Neural cell (in vitro differentiated cells): ENCODE measurements at regions not wholly inside any gene's neighbourhood (a gene's known extent, or its start where the extent isn't known, plus 50 kb on each side); places are given as distances from the start of the nearest gene placed in this dataset.
"Not testable (repeated sequence)": the region's sequence is repeated elsewhere in the genome, so short reads cannot be mapped to it uniquely, and the experiment has no call there.

Experiments used
- H2AFZ ChIP-seq: fragments of 200-600, 300-800 bp; sonication (generic), shearing (Covaris generic); 2 replicates; pipeline ENCODE4 v1.6.0; 2014; ENCODE audit warnings: low read depth, mild to moderate bottlenecking, antibody characterized with exemption, low read length, moderate library complexity
- H3F3A ChIP-seq: fragments of 200-600 bp; shearing (Covaris generic); 2 replicates; pipeline ENCODE4 v1.6.1; 2016; ENCODE audit warnings: mild to moderate bottlenecking, moderate library complexity, mixed read lengths, antibody characterized with exemption, low read length; ENCODE audit not compliant: insufficient read depth, poor library complexity, severe bottlenecking
- H3K27ac ChIP-seq: fragments of 200-600, 300-800 bp; sonication (generic), shearing (Covaris generic); 2 replicates; pipeline ENCODE4 v1.5.1; 2014; ENCODE audit warnings: mild to moderate bottlenecking, low read length, moderate library complexity
- H3K27me3 ChIP-seq: fragments of 300-800, 200-600 bp; sonication (generic), shearing (Covaris generic); 2 replicates; pipeline ENCODE4 v1.6.0; 2014; ENCODE audit warnings: mild to moderate bottlenecking, low read depth, low read length, moderate library complexity; ENCODE audit not compliant: insufficient read depth
- H3K36me3 ChIP-seq: fragments of 300-800, 200-600 bp; sonication (generic), shearing (Covaris generic); 2 replicates; pipeline ENCODE4 v1.5.1; 2014; ENCODE audit warnings: mild to moderate bottlenecking, antibody characterized with exemption, low read length, moderate library complexity; ENCODE audit not compliant: insufficient read depth
- H3K4me2 ChIP-seq: fragments of 300-800, 200-600 bp; sonication (generic), shearing (Covaris generic); 2 replicates; pipeline ENCODE4 v1.6.0; 2014; ENCODE audit warnings: mild to moderate bottlenecking, low read length
- H3K4me3 ChIP-seq: fragments of 300-800, 200-600 bp; sonication (generic), shearing (Covaris generic); 2 replicates; pipeline ENCODE4 v1.5.1; 2014; ENCODE audit warnings: mild to moderate bottlenecking, low read length, moderate library complexity
- H3K79me2 ChIP-seq: fragments of 200-600 bp; shearing (Covaris generic); replicated peaks from 2 replicates; pipeline ENCODE4 v1.6.0; 2014; ENCODE audit warnings: mild to moderate bottlenecking, low read length, moderate library complexity; ENCODE audit not compliant: insufficient read depth
- H3K9ac ChIP-seq: fragments of 300-800, 200-600 bp; sonication (generic), shearing (Covaris generic); 2 replicates; pipeline ENCODE4 v1.6.1; 2016; ENCODE audit warnings: mild to moderate bottlenecking, low read length, mixed read lengths
- H3K9me2 ChIP-seq: fragments of 200-600 bp; shearing (Covaris generic); 2 replicates; pipeline ENCODE4 v1.6.1; 2016; ENCODE audit warnings: mild to moderate bottlenecking, low read length, mixed read lengths; ENCODE audit not compliant: insufficient read depth
- H3K9me3 ChIP-seq: fragments of 200-600, 300-800 bp; sonication (generic), shearing (Covaris generic); 2 replicates; pipeline ENCODE4 v1.6.1; 2016; ENCODE audit warnings: mild to moderate bottlenecking, mixed run types, low read length, moderate library complexity, mixed read lengths
- H4K20me1 ChIP-seq: fragments of 200-600 bp; shearing (Covaris generic); 2 replicates; pipeline ENCODE4 v1.6.1; 2016; ENCODE audit warnings: mild to moderate bottlenecking, mixed run types; ENCODE audit not compliant: insufficient read depth
- EP300 ChIP-seq: fragments of 450-650 bp; conservative IDR thresholded peaks from 2 replicates; pipeline ENCODE4 v1.6.1; 2014; ENCODE audit warnings: antibody characterized with exemption, mild to moderate bottlenecking, moderate library complexity; ENCODE audit not compliant: poor library complexity, severe bottlenecking
- EZH2 ChIP-seq: fragments of 200-600, 300-800 bp; shearing (Covaris generic), sonication (generic); IDR thresholded peaks from 2 replicates; pipeline ENCODE4 v1.6.1; 2014; ENCODE audit warnings: antibody characterized with exemption, low read length, borderline replicate concordance, mild to moderate bottlenecking; ENCODE audit not compliant: insufficient read depth, poor library complexity, severe bottlenecking
- MXI1 ChIP-seq: fragments of 450-650 bp; conservative IDR thresholded peaks from 2 replicates; pipeline ENCODE4 v1.6.1; 2014; ENCODE audit warnings: antibody characterized with exemption, mild to moderate bottlenecking; ENCODE audit not compliant: poor library complexity, severe bottlenecking
- POLR2AphosphoS5 ChIP-seq: IDR thresholded peaks from 2 replicates; pipeline ENCODE4 v1.6.1; 2012
- RAD21 ChIP-seq: fragments of 450-650 bp; conservative IDR thresholded peaks from 2 replicates; pipeline ENCODE4 v1.6.1; 2014; ENCODE audit warnings: antibody characterized with exemption, mild to moderate bottlenecking, moderate library complexity
- SMC3 ChIP-seq: fragments of 450-650 bp; conservative IDR thresholded peaks from 2 replicates; pipeline ENCODE4 v1.6.1; 2014; ENCODE audit warnings: antibody characterized with exemption, mild to moderate bottlenecking, moderate library complexity; ENCODE audit not compliant: poor library complexity
- TAF1 ChIP-seq: IDR thresholded peaks from 2 replicates; pipeline ENCODE4 v1.6.1; 2012; ENCODE audit warnings: low read depth
- TF ChIP-seq, protein P1 (sequence below): IDR thresholded peaks from 2 replicates; pipeline ENCODE4 v1.6.1; 2012; ENCODE audit warnings: borderline replicate concordance
- TF ChIP-seq, protein P2 (sequence below): fragments of 450-650 bp; IDR thresholded peaks from 2 replicates; pipeline ENCODE4 v1.5.1; 2014; ENCODE audit warnings: antibody characterized with exemption, mild to moderate bottlenecking, moderate library complexity; ENCODE audit not compliant: poor library complexity, severe bottlenecking

DNA sequence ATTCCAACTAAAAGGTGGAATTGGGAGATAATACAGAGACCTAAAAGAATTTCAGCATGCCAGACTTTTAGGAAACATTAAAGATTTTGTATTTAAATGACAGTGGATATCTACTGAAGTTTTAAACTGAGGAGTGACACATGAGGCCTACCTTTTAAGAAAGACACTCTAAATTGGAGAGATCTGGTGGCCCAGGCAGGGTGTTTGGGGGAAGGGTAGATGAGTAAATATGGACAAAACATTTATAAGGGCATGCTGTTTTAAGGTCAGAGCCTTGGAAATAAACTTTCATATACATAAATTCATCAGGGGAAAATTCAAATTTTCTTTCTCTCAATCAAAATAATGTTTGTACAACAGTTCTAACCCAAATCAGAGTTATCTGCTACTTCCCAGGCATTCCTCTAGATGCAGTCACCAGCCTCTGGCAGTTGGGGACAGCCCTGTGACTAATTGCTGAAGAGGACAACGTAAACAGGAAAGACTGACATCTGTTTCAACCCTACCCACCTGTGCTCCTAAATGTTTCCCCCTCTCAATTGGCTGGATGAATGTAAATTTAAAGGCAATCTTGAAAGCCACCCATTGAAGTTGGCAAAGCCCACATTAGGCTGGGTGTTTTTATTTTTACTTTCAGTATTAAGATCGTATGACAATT, 1646.9 kb upstream of the ADGRL3 start:
- Histone ChIP-seq H3F3A (no peaks in the 10 kb centered on the region), H3K36me3 (no peaks in the 10 kb centered on the region), H3K79me2 (no peaks in the 10 kb centered on the region), H2AFZ (no peak overlapping the region), H4K20me1 (no peaks in the 10 kb centered on the region), H3K9me3 (no peaks in the 10 kb centered on the region), H3K4me2 (no peak overlapping the region), H3K9ac (no peak overlapping the region), H3K27me3 (no peaks in the 10 kb centered on the region), H3K9me2 (no peaks in the 10 kb centered on the region), H3K27ac (no peak overlapping the region), H3K4me3 (no peak overlapping the region)
- TF ChIP-seq SMC3 (no peak), EZH2 (no peak), MXI1 (no peak), RAD21 (no peak), EP300 (no peak), TAF1 (no peak), POLR2AphosphoS5 (no peak)
- TF ChIP-seq, protein P1, sequence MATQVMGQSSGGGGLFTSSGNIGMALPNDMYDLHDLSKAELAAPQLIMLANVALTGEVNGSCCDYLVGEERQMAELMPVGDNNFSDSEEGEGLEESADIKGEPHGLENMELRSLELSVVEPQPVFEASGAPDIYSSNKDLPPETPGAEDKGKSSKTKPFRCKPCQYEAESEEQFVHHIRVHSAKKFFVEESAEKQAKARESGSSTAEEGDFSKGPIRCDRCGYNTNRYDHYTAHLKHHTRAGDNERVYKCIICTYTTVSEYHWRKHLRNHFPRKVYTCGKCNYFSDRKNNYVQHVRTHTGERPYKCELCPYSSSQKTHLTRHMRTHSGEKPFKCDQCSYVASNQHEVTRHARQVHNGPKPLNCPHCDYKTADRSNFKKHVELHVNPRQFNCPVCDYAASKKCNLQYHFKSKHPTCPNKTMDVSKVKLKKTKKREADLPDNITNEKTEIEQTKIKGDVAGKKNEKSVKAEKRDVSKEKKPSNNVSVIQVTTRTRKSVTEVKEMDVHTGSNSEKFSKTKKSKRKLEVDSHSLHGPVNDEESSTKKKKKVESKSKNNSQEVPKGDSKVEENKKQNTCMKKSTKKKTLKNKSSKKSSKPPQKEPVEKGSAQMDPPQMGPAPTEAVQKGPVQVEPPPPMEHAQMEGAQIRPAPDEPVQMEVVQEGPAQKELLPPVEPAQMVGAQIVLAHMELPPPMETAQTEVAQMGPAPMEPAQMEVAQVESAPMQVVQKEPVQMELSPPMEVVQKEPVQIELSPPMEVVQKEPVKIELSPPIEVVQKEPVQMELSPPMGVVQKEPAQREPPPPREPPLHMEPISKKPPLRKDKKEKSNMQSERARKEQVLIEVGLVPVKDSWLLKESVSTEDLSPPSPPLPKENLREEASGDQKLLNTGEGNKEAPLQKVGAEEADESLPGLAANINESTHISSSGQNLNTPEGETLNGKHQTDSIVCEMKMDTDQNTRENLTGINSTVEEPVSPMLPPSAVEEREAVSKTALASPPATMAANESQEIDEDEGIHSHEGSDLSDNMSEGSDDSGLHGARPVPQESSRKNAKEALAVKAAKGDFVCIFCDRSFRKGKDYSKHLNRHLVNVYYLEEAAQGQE, result no peak
- TF ChIP-seq, protein P2, sequence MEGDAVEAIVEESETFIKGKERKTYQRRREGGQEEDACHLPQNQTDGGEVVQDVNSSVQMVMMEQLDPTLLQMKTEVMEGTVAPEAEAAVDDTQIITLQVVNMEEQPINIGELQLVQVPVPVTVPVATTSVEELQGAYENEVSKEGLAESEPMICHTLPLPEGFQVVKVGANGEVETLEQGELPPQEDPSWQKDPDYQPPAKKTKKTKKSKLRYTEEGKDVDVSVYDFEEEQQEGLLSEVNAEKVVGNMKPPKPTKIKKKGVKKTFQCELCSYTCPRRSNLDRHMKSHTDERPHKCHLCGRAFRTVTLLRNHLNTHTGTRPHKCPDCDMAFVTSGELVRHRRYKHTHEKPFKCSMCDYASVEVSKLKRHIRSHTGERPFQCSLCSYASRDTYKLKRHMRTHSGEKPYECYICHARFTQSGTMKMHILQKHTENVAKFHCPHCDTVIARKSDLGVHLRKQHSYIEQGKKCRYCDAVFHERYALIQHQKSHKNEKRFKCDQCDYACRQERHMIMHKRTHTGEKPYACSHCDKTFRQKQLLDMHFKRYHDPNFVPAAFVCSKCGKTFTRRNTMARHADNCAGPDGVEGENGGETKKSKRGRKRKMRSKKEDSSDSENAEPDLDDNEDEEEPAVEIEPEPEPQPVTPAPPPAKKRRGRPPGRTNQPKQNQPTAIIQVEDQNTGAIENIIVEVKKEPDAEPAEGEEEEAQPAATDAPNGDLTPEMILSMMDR, result no peak

DNA sequence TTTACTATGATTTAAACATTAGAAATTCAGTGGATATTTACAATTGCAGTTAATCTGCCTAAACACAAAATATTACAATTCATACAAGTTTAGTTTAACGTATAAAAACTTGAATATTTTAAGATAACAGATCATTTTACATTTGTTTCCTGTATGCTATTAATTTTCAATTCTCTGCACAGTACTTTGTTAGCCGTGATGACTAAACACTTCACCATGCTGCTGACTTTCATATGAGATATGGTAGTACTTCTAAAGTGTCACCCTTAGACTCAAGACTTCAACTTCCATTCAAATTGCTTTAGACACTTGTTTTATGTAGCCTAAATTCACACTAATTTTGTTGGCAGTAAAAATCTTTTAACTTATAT, 1646.4 kb upstream of the ADGRL3 start:
- H2AFZ ChIP-seq, result no peak overlapping the region
- H3K27ac ChIP-seq, result no peak overlapping the region
- no peaks in the 10 kb centered on the region for H3K27me3 ChIP-seq
- H3K79me2 ChIP-seq, result no peaks in the 10 kb centered on the region
- no peak overlapping the region for H3K4me2 ChIP-seq
- TF ChIP-seq EZH2, result no peak
- TF ChIP-seq, protein P2, result no peak
- TF ChIP-seq RAD21, result no peak
- no peak for TF ChIP-seq MXI1
- TF ChIP-seq, protein P1, result no peak
- TF ChIP-seq POLR2AphosphoS5, result no peak
- TF ChIP-seq TAF1, result no peak
- no peak for TF ChIP-seq SMC3
- H3K9me3 ChIP-seq, result no peaks in the 10 kb centered on the region
- H3F3A ChIP-seq, result no peaks in the 10 kb centered on the region
- H3K36me3 ChIP-seq, result no peaks in the 10 kb centered on the region
- no peak overlapping the region for H3K9ac ChIP-seq
- no peaks in the 10 kb centered on the region for H3K9me2 ChIP-seq
- no peaks in the 10 kb centered on the region for H4K20me1 ChIP-seq
- H3K4me3 ChIP-seq, result no peak overlapping the region

DNA sequence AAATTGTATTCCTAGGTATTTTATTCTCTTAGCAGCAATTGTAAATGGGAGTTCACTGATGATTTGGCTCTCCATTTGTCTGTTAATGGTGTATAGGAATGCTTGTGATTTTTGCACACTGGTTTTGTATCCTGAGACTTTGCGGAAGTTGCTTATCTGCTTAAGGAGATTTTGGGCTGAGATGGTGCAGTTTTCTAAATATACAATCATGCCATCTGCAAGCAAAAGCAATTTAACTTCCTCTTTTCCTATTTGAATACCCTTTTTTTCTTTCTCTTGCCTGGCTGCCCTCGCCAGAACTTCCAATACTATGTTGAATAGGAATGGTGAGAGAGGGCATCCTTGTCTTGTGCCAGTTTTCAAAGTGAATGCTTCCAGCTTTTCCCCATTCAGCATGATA, 1643.9 kb upstream of the ADGRL3 start:
- not testable (repeated sequence) for H3K27me3 ChIP-seq, H3F3A ChIP-seq, H3K27ac ChIP-seq, H3K4me3 ChIP-seq, H3K9me3 ChIP-seq, H2AFZ ChIP-seq, H3K9me2 ChIP-seq, H4K20me1 ChIP-seq, H3K79me2 ChIP-seq, H3K9ac ChIP-seq, H3K36me3 ChIP-seq, H3K4me2 ChIP-seq
